ENCODE measurements at regions not wholly inside any gene's neighbourhood (a gene's known extent, or its start where the extent isn't known, plus 50 kb on each side); places are given as distances from the start of the nearest gene placed in this dataset.

- TF ChIP-seq TCF7L2 (IDR thresholded peaks at IDR 0.05; ENCODE audit: low read depth, low read length) = no peak
- no peak for TF ChIP-seq POLR2AphosphoS5 (IDR thresholded peaks at IDR 0.05; ENCODE audit: low read depth, low read length)
Observed at GRCh38 chr1:90795431-90795830, 78.3 kb upstream of the BARHL2 start.
